DMS53 (cell line): ENCODE measurements at regions not wholly inside any gene's neighbourhood (a gene's known extent, or its start where the extent isn't known, plus 50 kb on each side); places are given as distances from the start of the nearest gene placed in this dataset.

Experiments used
- DNase-seq: peaks from one replicate; lab custom pipeline; 2025; lab: John Stamatoyannopoulos, UW

DNA sequence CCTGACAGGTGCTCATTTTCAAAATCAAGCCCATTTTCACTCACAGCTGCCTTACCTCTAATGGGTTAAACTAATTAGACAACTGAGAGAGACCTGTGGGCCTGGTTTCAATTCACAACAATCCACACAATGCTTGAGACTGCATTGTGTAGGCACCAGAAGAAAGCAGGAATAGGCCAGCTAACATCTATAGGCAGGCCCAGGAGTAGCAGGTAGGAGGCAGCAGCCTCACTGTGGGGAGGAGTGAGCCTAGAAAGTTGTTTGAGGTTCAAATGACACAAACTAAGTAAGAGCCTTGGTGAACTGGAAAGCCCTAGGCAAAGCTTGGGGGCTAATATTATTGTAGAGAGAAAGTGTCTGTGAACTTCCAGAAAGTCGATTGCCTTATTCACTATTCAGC lies 289.5 kb upstream of the CCDC196 start:
- DNase-seq, result no peak

DNA sequence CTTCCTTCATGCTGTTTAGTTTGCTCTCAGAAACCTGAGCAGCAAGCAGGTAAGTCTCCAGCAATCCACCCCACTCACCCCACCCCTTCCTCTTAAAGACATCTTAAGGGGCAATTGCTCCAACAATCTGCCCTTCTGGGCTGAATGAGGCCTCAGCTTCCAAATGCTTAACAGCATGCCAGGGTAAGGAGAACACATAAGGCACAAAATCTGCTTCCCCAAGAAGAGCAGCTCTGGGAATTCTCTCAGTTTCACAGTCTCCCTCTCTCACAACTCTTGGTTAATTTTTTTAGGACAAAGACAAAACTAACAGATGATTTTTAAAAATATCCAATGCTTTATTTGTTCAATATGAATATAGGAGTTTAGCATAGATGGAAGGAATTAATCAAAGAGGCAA lies 288.9 kb upstream of the CCDC196 start:
- no peak for DNase-seq

- peak; percentile 34 for DNase-seq
Observed at GRCh38 chr14:66206554-66206953, 279.6 kb upstream of the CCDC196 start.

DNA sequence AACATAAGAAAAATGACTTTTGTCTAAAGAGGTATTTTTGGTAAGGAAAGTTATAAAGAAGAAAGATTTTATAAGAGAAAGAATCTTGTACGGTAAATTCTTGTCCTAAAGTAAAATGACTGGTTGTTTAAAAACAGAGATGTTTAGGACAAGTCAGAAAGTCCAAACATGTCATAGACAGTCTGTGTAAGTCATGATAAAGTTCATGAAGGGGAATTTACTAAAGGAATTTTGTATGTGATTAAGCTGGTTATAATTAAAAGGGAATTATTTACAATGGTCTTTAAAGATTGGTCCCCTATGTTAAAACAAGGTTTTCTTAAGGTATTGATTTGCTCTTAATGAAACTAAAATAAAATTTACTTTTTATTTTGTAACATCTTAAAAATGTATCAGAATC lies 269.4 kb upstream of the CCDC196 start:
- DNase-seq, result peak; percentile 31

GRCh38 chr14:66219886-66220285 lies 266.3 kb upstream of the CCDC196 start:
- DNase-seq, result no peak

DNA sequence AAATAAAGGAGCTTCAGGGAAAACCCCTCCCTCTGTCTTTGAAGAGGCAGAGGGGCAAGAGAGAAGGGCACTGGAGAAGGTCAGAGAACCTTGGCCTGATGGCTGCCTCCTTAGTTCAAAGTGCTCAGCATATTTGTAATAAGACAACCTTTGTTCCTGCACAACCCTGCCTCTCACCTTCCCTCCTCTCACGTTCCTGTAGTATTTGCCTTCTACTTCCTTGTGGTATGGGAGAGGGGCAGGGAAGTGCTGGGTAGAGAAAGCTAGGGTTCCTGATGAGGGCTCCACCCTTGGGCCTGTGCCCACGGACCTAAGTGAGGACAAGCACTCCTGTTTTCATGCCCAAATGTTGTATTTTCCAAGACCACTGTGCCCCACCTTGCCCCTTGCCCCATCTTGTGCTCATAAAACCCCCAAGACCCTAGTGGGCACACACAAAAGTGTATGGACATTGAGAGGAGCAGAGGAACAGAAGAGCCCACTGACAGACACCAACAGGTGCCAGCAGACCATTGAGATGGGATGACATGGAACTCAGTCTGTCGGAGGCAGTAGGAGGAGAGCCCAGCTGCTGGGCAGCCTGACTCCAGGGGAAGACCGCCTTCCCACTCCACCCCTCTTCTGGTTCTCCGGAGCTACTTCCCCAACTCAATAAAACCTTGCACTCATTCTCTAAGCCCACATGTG lies 261.5 kb upstream of the CCDC196 start:
- DNase-seq, result no peak

GRCh38 chr14:66225337-66225736 lies 260.8 kb upstream of the CCDC196 start:
- DNase-seq, result no peak

GRCh38 chr14:66228267-66228970 lies 257.8 kb upstream of the CCDC196 start:
- DNase-seq, result peak; percentile 5

- DNase-seq, result no peak
Observed at GRCh38 chr14:66231820-66232219, 254.4 kb upstream of the CCDC196 start.

DNA sequence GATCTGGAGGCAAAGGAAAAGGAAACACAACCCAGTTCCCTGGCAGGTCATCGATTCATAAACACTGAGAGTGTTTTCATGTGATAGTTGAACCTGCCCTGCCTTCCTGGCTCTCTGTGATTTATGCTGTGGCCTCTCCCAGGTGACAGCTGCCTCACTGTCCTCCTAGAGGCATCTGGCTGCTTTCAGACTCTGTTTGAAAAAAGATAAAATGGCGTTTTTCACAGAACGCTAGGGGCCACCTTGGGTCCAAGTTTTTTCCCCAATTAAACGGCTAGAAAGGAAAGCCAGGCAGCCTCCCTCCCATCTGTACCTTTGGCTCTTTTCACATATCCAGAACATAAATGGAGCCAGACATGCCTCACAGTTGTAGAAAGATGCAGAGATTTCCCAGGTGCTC lies 252.6 kb upstream of the CCDC196 start:
- peak; percentile 7 for DNase-seq

- no peak for DNase-seq
Observed at GRCh38 chr14:66234411-66234810, 251.8 kb upstream of the CCDC196 start.

DNA sequence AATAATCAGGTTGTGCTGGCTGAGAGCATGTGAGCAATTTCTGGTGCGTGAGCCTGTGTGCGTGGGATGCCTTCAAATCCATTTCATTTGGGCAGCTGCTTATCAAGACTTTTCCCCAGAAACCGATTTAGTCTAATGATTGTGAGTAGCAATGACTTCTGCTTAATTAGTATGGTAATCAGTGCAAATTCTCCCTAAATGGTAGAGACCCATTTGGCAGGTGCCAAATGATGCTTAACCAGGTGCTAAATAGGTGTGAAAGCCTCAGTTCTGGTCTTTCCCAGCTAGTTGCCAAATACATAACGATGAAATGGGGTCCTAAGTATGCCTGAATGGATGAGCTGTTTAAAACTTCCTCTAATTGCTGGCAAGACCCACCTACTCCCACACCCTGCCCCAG lies 248.4 kb upstream of the CCDC196 start:
- DNase-seq, result no peak

GRCh38 chr14:66238969-66239368 lies 247.2 kb upstream of the CCDC196 start:
- DNase-seq, result no peak

- DNase-seq, result no peak
Observed at GRCh38 chr14:66239589-66239988, 246.6 kb upstream of the CCDC196 start.

- DNase-seq, result peak; percentile 24
Observed at GRCh38 chr14:66240105-66240504, 246.1 kb upstream of the CCDC196 start.

- no peak for DNase-seq
Observed at GRCh38 chr14:66242001-66242400, 244.2 kb upstream of the CCDC196 start.

DNA sequence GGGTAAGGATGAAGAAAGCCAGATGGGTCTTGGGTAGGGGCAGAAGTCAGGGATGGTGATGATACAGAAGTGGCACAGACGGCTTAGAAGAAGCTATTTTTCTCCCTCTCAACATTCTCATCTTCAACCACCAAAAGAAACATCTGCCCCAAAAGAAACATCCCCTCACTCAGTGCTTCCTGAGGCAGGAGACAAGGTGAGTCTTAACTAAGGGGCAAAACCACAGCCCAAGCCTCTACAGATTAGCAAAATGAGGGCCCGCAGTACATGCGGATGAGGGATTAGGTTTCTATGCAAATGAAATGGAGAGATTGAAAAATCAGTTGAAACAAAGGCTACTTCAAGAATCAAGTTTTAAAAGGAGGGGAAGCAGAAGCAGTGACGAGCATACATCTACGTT lies 241.3 kb upstream of the CCDC196 start:
- DNase-seq, result no peak

GRCh38 chr14:66247662-66248193 lies 238.4 kb upstream of the CCDC196 start:
- DNase-seq, result no peak

- no peak for DNase-seq
Observed at GRCh38 chr14:66248256-66248655, 237.9 kb upstream of the CCDC196 start.

DNA sequence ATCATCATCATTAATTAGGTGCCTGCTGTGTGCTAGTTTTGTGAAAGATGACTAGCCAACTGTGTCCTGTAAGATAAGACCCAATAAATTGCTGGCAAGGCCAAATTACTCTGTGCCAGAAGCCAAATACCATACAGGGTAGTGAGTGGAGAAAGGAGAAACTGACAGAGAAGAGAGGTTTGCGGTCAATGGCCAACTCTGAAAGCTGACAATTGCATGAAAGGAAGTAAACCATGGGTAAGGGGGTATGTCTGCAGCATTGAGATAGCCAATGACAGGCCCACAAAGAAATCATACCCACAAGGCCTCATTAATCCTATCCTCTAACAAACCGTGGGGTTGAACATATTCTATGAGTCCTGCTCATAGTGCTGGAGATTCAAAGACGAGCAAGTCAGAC lies 236.6 kb upstream of the CCDC196 start:
- no peak for DNase-seq

GRCh38 chr14:66254038-66254437 lies 232.1 kb upstream of the CCDC196 start:
- no peak for DNase-seq

DNA sequence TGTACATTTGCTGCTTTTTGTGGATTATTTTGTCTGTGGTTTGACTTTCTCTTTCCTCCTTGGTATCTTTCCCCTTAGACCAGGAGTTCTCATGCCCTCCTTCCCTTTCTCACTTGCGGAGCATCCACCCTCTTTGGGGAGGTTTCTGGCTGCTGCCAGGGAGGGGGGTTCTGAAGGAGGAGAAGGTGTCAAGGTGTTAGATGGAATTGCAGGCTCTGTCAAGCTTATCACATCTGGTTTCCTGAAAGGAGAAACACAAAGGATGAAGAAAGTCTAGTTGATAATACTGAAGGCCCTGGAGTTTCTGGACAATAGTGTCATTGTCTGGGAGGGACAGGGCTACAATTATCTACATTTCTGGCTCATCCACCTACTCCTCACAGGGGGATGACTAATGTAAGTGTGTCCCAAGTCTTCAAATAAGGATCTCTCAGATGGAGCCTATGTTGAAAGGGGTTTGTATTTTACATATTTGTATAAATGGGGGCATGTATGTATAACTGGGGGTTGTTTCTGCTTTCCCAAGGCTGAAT lies 217.3 kb upstream of the CCDC196 start:
- no peak for DNase-seq

GRCh38 chr14:66272221-66272620 lies 213.9 kb upstream of the CCDC196 start:
- DNase-seq, result no peak
